ENCODE measurements at regions not wholly inside any gene's neighbourhood (a gene's known extent, or its start where the extent isn't known, plus 50 kb on each side); places are given as distances from the start of the nearest gene placed in this dataset.

DNA sequence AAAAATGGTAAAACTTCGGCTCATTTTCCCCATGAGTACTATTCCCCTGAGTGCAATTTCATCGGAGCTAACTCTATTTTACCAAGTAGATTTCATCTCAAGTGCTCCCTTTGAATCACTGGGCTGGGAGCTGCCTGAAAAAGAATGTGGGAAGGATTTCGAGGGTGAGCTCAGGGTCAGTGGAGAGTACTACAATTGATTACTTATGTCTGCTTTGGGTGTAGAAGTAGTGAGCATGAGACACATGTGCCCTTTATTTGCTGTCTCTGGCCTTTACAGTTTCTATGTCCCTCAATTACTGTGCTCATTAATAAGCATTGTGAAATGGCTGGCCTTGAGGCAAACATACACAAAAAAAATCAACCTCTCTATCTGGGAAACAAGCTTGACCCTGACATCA lies 172.7 kb upstream of the RFX3 start:
- TF ChIP-seq POLR2A (IDR thresholded peaks at IDR 0.05) (no peak), CTCF (IDR thresholded peaks at IDR 0.05) (no peak)

Measured in lower leg skin (tissue), 3 donors.